Omental fat pad (tissue), 3 donors: ENCODE measurements at regions not wholly inside any gene's neighbourhood (a gene's known extent, or its start where the extent isn't known, plus 50 kb on each side); places are given as distances from the start of the nearest gene placed in this dataset.

Experiments used
- ATAC-seq: fragments of 150-250 bp; one replicate; pipeline ENCODE4 v1.9.1; 2016; ENCODE audit warnings: mild to moderate bottlenecking, moderate library complexity; ENCODE audit not compliant: low FRiP score
- DNase-seq: peaks from one replicate; pipeline ENCODE4 v3.0.0-alpha.2; 2019; ENCODE audit warnings: low spot score
- CTCF ChIP-seq, 3 donors: fragments of 450-650 bp; IDR thresholded peaks; one replicate each; pipeline ENCODE4 v1.5.1; 2016 to 2017; ENCODE audit warnings: antibody characterized with exemption in 3 of 3, mild to moderate bottlenecking in 3 of 3, moderate library complexity in 2 of 3

DNA sequence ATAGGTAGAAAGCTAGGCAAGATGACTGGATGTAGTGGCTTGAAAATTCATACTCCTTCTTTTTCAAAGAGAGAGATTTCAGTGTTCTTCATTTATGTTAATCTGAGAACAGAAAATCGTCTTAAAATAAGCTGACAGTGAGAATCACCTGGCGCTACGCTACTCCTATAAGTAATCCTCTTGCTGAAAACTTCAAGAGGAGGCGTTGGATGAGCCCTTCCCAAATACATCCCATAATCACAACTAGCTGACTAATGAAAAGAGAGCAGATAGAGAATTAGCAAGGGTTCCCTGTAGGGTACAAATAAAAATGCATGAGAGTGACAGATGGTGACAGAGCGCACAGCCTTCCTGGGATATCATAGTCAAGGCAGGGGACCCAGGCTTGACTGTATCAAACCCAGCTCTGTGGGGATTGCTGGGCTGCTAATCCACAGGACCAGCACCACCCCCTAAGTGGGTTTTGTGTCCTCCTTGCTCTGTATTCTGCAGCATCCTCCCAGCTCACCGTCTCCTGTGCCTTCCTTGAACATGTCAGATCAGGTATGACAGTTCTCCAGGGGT lies 280.2 kb downstream of the SP3 start:
- no peak for ATAC-seq

GRCh38 chr2:173690349-173690748 lies 274.8 kb downstream of the SP3 start:
- TF ChIP-seq CTCF (IDR thresholded peaks at IDR 0.05), result no peak
- ATAC-seq (no peak), DNase-seq (no peak)

More for the DNA sequence above, 280.2 kb downstream of the SP3 start:
- no peak for TF ChIP-seq CTCF (IDR thresholded peaks at IDR 0.05)
- no peak for DNase-seq

GRCh38 chr2:173692068-173692467 lies 273.1 kb downstream of the SP3 start:
- ATAC-seq (no peak), DNase-seq (no peak)
- no peak for TF ChIP-seq CTCF (IDR thresholded peaks at IDR 0.05)

GRCh38 chr2:173693044-173693589 lies 272.1 kb downstream of the SP3 start:
- TF ChIP-seq CTCF (IDR thresholded peaks at IDR 0.05), result no peak
- no peak for DNase-seq
- ATAC-seq, result no peak

DNA sequence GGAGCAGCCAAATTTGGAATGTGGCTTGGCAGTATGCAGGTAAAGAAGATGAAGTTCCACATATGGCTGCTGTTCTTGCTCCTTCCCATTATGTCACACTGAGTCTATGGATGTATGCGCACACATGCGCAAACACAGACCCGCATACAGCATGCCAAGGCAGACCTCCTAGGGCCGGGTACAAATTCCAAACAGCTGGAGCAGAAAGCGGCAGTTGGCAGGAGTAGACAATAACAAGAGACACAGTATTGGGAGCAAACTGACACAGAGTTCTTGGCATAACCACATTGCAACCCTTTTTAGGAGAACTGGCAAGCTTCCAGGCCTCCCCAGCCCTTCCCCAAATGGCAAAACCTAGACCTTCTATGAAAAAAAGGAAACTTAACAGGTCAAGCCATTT lies 268.9 kb downstream of the SP3 start:
- DNase-seq, result no peak
- no peak for ATAC-seq

GRCh38 chr2:173697929-173698328 lies 267.2 kb downstream of the SP3 start:
- DNase-seq (no peak), ATAC-seq (no peak)
- no peak for TF ChIP-seq CTCF (IDR thresholded peaks at IDR 0.05)

More for the DNA sequence above, 268.9 kb downstream of the SP3 start:
- TF ChIP-seq CTCF (IDR thresholded peaks at IDR 0.05), result no peak

DNA sequence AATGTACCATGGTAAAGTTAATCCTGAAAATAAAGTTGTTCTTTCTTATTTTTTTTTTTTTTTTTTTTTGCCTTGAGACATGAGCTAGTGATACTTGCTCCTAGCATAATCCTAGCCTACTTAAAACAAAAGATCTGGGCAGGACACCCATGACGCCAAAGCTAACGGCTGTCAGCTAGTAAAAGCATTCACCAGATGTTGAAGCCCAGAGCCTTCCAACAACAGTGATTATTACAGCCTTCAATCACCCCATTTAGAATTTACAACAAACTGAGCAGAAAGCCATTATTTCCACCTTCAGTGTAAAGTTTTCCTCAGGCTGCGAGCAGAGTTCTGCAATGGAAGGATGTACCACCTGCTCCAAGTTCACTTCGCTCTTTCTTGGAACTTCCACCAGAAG lies 259.5 kb downstream of the SP3 start:
- DNase-seq, result no peak
- TF ChIP-seq CTCF (IDR thresholded peaks at IDR 0.05), result no peak
- ATAC-seq, result no peak
